ENCODE measurements at regions not wholly inside any gene's neighbourhood (a gene's known extent, or its start where the extent isn't known, plus 50 kb on each side); places are given as distances from the start of the nearest gene placed in this dataset.
A peak's percentile ranks its signal among the peaks of the same experiment; 100 is the strongest.

DNA sequence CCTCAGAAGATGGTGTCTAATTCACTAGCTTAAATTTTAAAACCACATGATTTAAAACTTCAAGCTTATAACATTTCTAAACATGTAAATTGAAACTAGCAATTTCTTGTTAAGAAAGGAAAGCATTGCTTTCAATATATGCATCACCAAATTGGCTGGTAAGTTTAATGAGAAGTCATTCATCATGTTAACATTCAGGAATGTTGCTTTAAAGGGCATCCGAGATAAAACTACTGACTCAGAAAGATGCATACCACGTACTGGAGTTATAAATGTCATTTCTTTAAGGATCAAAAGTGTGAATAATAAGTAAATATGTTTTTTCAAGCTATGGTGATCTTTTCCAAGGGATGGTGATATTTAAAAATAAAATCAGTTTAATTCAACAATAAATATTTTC, 83.3 kb upstream of the VCX2 start:
- Histone ChIP-seq H3K9me3 (ENCODE audit: insufficient read depth, low read depth, low read length) (no peaks in the 10 kb centered on the region), H3K14ac (ENCODE audit: low read length) (no peak overlapping the region), H2BK120ac (ENCODE audit: insufficient read depth, low read length, poor library complexity) (no peak overlapping the region), H3K9ac (ENCODE audit: low read length) (no peak overlapping the region), H3K36me3 (ENCODE audit: control insufficient read depth in 1 of 2, insufficient read depth in 2 of 2, low read length in 2 of 2) (no peaks in the 10 kb centered on the region), H2AK5ac (ENCODE audit: low read length) (no peak overlapping the region), H2BK12ac (ENCODE audit: low read length) (no peak overlapping the region), H4K8ac (ENCODE audit: low read depth, low read length) (no peak overlapping the region), H3K27me3 (ENCODE audit: insufficient read depth, low read length) (no peaks in the 10 kb centered on the region), H3K27ac (ENCODE audit: low read depth, low read length) (no peak overlapping the region), H4K12ac (ENCODE audit: low read depth, low read length) (no peak overlapping the region), H2AFZ (ENCODE audit: insufficient read depth, low read length, poor library complexity) (no peak overlapping the region), H4K91ac (ENCODE audit: low read depth, low read length) (no peak overlapping the region), H3K4me2 (ENCODE audit: low read length) (no peak overlapping the region), H3K18ac (ENCODE audit: low read length) (no peak overlapping the region), H3K79me1 (ENCODE audit: low read length) (no peaks in the 10 kb centered on the region), H3K4ac (ENCODE audit: low read depth, low read length) (no peak overlapping the region), H3K4me1 (ENCODE audit: control insufficient read depth in 1 of 2, insufficient read depth in 2 of 2, low read length in 2 of 2) (no peaks in the 10 kb centered on the region), H3K23ac (ENCODE audit: low read length) (no peak overlapping the region), H3K4me3 (ENCODE audit: low read depth, low read length) (no peak overlapping the region), H2BK5ac (ENCODE audit: low read depth, low read length, poor library complexity) (no peak overlapping the region), H3K79me2 (ENCODE audit: control insufficient read depth, insufficient read depth, low read length, poor library complexity) (no peaks in the 10 kb centered on the region)
- DNase-seq: no peak
- no CpG with 5 or more reads among the region's 2 CpGs for WGBS (ENCODE audit: extremely low coverage, insufficient coverage, insufficient read length)

DNA sequence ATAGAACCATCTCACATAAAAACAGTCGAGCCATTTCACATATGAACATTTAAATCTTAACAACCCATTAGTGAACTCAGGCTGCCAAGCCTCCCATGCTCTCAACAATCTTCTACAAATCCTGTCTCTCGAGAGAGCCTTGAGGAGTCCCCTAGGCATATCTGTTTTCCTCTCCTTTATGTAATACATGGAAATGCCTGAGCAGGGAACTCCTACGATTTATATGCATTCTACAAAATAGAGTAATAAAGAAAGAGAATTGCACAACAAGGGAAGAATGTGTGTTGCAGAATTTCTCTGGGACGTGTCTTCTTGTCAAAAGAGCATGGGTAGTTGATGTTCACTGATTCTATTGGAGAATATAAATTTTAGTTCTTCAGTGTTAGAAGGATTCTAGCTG, 101.8 kb upstream of the VCX2 start:
- no peaks in the 10 kb centered on the region for H3K79me1 ChIP-seq (ENCODE audit: low read length)
- H3K4me3 ChIP-seq (ENCODE audit: low read depth, low read length): no peak overlapping the region
- H3K27me3 ChIP-seq (ENCODE audit: insufficient read depth, low read length): no peaks in the 10 kb centered on the region
- H3K79me2 ChIP-seq (ENCODE audit: control insufficient read depth, insufficient read depth, low read length, poor library complexity): no peaks in the 10 kb centered on the region
- no peaks in the 10 kb centered on the region for H3K4me1 ChIP-seq (ENCODE audit: control insufficient read depth in 1 of 2, insufficient read depth in 2 of 2, low read length in 2 of 2)
- DNase-seq: peak; percentile 8 to 77
- no peak overlapping the region for H2BK120ac ChIP-seq (ENCODE audit: insufficient read depth, low read length, poor library complexity)
- no peak overlapping the region for H3K9ac ChIP-seq (ENCODE audit: low read length)
- H2AK5ac ChIP-seq (ENCODE audit: low read length): no peak overlapping the region
- no CpG with 5 or more reads among the region's 4 CpGs for WGBS (ENCODE audit: extremely low coverage, insufficient coverage, insufficient read length)
- H2BK5ac ChIP-seq (ENCODE audit: low read depth, low read length, poor library complexity): no peak overlapping the region
- H4K8ac ChIP-seq (ENCODE audit: low read depth, low read length): no peak overlapping the region
- no peak overlapping the region for H2AFZ ChIP-seq (ENCODE audit: insufficient read depth, low read length, poor library complexity)
- H3K9me3 ChIP-seq (ENCODE audit: insufficient read depth, low read depth, low read length): no peaks in the 10 kb centered on the region
- no peak overlapping the region for H3K23ac ChIP-seq (ENCODE audit: low read length)
- no peak overlapping the region for H3K4ac ChIP-seq (ENCODE audit: low read depth, low read length)
- H4K12ac ChIP-seq (ENCODE audit: low read depth, low read length): no peak overlapping the region
- H3K18ac ChIP-seq (ENCODE audit: low read length): no peak overlapping the region
- H3K27ac ChIP-seq (ENCODE audit: low read depth, low read length): peak overlapping the region; percentile 53
- H3K14ac ChIP-seq (ENCODE audit: low read length): no peak overlapping the region
- H3K36me3 ChIP-seq (ENCODE audit: control insufficient read depth in 1 of 2, insufficient read depth in 2 of 2, low read length in 2 of 2): no peaks in the 10 kb centered on the region
- no peak overlapping the region for H2BK12ac ChIP-seq (ENCODE audit: low read length)
- H3K4me2 ChIP-seq (ENCODE audit: low read length): no peak overlapping the region
- H4K91ac ChIP-seq (ENCODE audit: low read depth, low read length): no peak overlapping the region

DNA sequence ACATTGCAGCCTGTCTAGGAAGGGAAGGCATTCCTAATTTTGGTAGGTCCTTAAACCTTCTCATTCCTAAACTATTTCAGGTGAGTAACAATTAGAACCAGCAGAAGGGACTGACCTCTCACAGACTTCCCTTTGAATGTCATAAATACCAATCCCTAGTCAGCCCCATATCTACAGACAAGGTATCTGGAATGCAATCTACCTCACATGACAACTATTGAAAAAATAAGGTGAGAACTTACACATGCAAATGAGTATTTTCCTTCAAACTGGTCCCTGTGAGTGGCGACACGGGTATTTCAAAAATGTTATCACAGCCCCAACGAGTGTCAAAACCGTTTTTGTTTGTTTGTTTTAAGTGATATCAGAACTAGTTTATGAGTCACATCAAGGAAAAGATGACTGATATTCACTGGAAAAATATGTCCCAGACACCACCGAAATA, 102.4 kb upstream of the VCX2 start:
- Histone ChIP-seq H3K4me2 (ENCODE audit: low read length) (no peak overlapping the region), H4K12ac (ENCODE audit: low read depth, low read length) (no peak overlapping the region), H3K4me1 (ENCODE audit: control insufficient read depth in 1 of 2, insufficient read depth in 2 of 2, low read length in 2 of 2) (no peaks in the 10 kb centered on the region), H3K18ac (ENCODE audit: low read length) (no peak overlapping the region), H2AK5ac (ENCODE audit: low read length) (no peak overlapping the region), H3K4ac (ENCODE audit: low read depth, low read length) (no peak overlapping the region), H2BK120ac (ENCODE audit: insufficient read depth, low read length, poor library complexity) (no peak overlapping the region), H3K14ac (ENCODE audit: low read length) (no peak overlapping the region), H2BK12ac (ENCODE audit: low read length) (no peak overlapping the region), H4K91ac (ENCODE audit: low read depth, low read length) (no peak overlapping the region), H3K79me1 (ENCODE audit: low read length) (no peaks in the 10 kb centered on the region), H3K9me3 (ENCODE audit: insufficient read depth, low read depth, low read length) (no peaks in the 10 kb centered on the region), H3K27ac (ENCODE audit: low read depth, low read length) (no peak overlapping the region), H2BK5ac (ENCODE audit: low read depth, low read length, poor library complexity) (no peak overlapping the region), H3K4me3 (ENCODE audit: low read depth, low read length) (no peak overlapping the region), H4K8ac (ENCODE audit: low read depth, low read length) (no peak overlapping the region), H3K23ac (ENCODE audit: low read length) (no peak overlapping the region), H2AFZ (ENCODE audit: insufficient read depth, low read length, poor library complexity) (no peak overlapping the region), H3K36me3 (ENCODE audit: control insufficient read depth in 1 of 2, insufficient read depth in 2 of 2, low read length in 2 of 2) (no peaks in the 10 kb centered on the region), H3K9ac (ENCODE audit: low read length) (no peak overlapping the region), H3K79me2 (ENCODE audit: control insufficient read depth, insufficient read depth, low read length, poor library complexity) (no peaks in the 10 kb centered on the region), H3K27me3 (ENCODE audit: insufficient read depth, low read length) (no peaks in the 10 kb centered on the region)
- WGBS (ENCODE audit: extremely low coverage, insufficient coverage, insufficient read length): no CpG with 5 or more reads among the region's 5 CpGs
- DNase-seq: peak; percentile 83 to 91

DNA sequence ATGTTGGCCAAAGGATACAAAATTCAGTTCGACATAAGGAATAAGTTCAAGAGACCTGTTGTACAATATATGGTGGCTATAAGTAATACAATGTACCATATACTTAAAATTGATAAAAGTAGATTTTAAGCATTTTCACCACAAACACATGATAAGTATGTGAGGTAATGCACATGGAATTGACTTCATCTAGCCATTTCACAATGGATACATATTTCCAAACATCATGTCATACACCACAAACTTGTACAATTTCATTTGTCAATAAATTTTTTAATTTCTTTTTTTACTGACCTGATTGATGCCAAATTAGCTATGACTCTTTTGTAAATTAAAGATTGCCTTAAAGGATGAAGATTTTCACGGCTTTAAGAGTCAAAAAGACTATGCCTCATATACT, 103.1 kb upstream of the VCX2 start:
- no peaks in the 10 kb centered on the region for H3K4me1 ChIP-seq (ENCODE audit: control insufficient read depth in 1 of 2, insufficient read depth in 2 of 2, low read length in 2 of 2)
- WGBS (ENCODE audit: extremely low coverage, insufficient coverage, insufficient read length): no CpG with 5 or more reads among the region's 2 CpGs
- H3K9me3 ChIP-seq (ENCODE audit: insufficient read depth, low read depth, low read length): no peaks in the 10 kb centered on the region
- H4K12ac ChIP-seq (ENCODE audit: low read depth, low read length): no peak overlapping the region
- no peak overlapping the region for H2BK5ac ChIP-seq (ENCODE audit: low read depth, low read length, poor library complexity)
- H4K8ac ChIP-seq (ENCODE audit: low read depth, low read length): no peak overlapping the region
- no peak overlapping the region for H3K27ac ChIP-seq (ENCODE audit: low read depth, low read length)
- H3K36me3 ChIP-seq (ENCODE audit: control insufficient read depth in 1 of 2, insufficient read depth in 2 of 2, low read length in 2 of 2): no peaks in the 10 kb centered on the region
- H2AK5ac ChIP-seq (ENCODE audit: low read length): no peak overlapping the region
- H2BK12ac ChIP-seq (ENCODE audit: low read length): no peak overlapping the region
- H2BK120ac ChIP-seq (ENCODE audit: insufficient read depth, low read length, poor library complexity): no peak overlapping the region
- no peak overlapping the region for H3K9ac ChIP-seq (ENCODE audit: low read length)
- H3K23ac ChIP-seq (ENCODE audit: low read length): no peak overlapping the region
- H4K91ac ChIP-seq (ENCODE audit: low read depth, low read length): no peak overlapping the region
- H3K4me2 ChIP-seq (ENCODE audit: low read length): no peak overlapping the region
- H3K4me3 ChIP-seq (ENCODE audit: low read depth, low read length): no peak overlapping the region
- H3K4ac ChIP-seq (ENCODE audit: low read depth, low read length): no peak overlapping the region
- H3K27me3 ChIP-seq (ENCODE audit: insufficient read depth, low read length): no peaks in the 10 kb centered on the region
- H3K14ac ChIP-seq (ENCODE audit: low read length): no peak overlapping the region
- H2AFZ ChIP-seq (ENCODE audit: insufficient read depth, low read length, poor library complexity): no peak overlapping the region
- H3K79me1 ChIP-seq (ENCODE audit: low read length): no peaks in the 10 kb centered on the region
- DNase-seq: peak in 1 of 2 donors; percentile 54
- H3K18ac ChIP-seq (ENCODE audit: low read length): no peak overlapping the region
- H3K79me2 ChIP-seq (ENCODE audit: control insufficient read depth, insufficient read depth, low read length, poor library complexity): no peaks in the 10 kb centered on the region
